CD4-positive, alpha-beta T cell treated with Interleukin-10 for 1 hour (primary cell): ENCODE measurements at regions not wholly inside any gene's neighbourhood (a gene's known extent, or its start where the extent isn't known, plus 50 kb on each side); places are given as distances from the start of the nearest gene placed in this dataset.
"Not testable (repeated sequence)": the region's sequence is repeated elsewhere in the genome, so short reads cannot be mapped to it uniquely, and the experiment has no call there.

Experiments used
- DNase-seq: peaks from one replicate; pipeline ENCODE4 v3.0.0-alpha.2; 2020

DNA sequence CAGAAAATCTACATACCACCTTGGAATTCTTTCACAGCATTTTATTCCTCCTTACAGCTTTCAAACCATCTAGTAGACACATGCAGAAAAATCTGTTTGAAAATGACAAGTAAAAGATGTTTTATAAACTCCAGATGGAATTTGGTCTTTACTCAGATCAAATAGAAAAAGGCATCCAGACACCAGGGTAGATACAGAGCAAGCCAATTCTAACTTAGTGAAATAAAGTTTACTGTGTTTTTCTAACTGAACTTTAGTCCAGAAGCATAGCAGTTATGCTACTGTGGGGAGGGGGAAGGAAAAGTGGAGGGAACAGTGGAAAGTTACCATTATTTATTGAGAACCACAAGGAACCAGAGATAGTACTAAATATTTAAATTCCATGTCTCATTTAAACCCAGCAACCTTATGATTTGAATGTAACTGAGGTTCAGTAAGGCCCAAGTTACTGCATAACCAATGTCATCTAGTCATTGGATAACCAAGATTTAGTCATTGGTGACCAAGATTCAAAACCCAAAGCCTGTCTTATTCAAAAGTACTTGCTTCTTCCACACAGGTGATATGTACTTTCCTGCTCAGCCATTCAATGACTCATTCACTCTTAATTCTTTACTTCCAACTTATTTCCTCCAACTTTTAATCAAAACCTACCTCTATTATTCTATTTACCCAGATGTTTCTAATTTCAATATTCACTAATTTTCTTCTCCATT is 57.7 kb downstream of the RAD51AP2 start:
- DNase-seq: no peak

DNA sequence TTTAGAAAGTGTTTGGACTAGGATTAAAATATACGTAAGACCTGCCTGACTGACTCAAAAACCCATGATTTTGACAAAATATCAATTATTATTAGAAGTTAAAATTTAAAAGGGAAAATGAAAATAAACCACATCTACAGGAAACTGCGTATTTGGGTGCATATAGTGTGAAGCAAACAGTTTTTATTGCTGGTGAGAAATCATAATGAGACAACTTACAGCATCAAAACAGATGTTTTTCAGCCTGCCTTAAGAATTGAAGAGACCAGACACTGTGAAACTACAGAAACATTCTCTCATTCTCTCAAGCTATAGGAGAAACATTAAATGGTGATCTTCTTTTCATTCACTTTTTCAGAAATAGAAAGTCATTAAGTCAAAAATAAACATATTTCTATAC is 62.9 kb downstream of the RAD51AP2 start:
- no peak for DNase-seq

DNA sequence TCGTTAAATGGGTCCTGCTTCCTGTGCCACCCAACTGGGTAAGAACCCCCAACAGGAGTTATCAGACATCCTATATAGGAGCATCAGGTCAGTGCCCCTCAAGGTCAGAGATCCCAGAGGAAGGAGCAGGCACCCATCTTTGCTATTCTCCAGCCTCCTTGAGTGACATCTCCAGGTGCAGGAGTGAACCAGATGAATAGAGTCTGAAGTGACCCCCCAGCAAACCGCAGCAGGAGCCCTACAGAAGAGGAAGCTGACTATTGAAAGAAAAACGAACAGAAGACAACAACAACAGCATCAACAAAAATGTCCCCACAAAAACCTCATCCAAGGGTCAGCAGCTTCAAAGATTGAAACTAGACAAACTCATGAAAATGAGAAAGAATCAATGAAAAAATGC is 72.0 kb downstream of the RAD51AP2 start:
- not testable (repeated sequence) for DNase-seq

DNA sequence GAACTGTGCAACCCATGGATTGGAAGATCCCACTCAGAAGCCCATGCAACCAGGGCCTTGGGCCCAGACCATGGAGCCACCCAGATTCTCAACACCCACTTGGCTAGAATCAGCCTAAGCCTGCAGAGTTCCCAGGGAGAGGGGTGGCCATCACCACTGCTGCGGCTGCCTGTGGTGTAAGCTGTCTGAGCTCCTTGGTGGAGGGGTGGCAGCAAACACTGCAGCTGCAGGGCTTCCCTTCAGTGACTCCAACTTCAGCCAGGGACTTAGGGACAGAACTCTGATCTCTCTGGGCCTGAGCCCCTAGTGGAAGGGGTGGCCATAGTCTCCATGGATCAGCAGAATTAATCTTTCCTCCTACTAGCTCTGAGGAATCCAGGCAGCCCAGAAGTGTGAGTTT is 72.5 kb downstream of the RAD51AP2 start:
- DNase-seq: no peak

DNA sequence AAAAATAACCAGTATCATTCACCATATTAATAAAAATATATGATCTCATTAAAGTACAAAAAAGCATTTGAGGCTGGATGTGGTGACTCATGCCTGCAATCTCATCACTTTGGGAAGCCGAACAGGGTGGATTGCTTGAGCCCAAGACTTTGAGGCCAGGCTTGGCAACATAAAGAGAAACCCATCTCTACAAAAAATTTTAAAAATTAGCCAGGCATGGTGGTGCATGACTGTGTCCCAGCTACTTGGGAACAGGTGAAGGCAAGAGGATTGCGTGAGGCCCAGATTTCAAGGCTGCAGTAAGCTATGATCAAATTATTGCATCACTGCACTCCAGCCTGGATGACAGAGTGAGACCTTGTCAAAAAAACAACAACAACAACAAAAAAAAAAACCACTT is 75.9 kb downstream of the RAD51AP2 start:
- DNase-seq: no peak

DNA sequence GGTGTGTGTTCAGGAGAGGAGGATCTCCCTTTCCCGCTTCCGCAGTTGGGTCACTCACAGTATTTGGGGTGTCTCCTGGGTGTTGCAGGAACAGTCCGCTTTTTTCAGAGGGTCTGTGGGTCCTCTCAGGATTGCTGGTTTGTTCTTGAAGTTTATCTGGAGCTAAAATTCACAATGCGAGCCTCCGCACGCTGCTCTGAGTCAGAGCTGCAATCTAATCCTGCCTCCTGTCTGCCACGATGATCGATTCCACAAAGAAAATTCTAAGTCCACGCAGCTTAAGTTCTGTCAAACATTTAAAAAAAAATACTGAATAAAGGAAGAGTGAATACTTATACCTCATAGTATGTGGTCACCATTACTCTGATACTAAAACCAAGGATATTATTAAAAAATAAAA is 76.5 kb downstream of the RAD51AP2 start:
- no peak for DNase-seq

DNA sequence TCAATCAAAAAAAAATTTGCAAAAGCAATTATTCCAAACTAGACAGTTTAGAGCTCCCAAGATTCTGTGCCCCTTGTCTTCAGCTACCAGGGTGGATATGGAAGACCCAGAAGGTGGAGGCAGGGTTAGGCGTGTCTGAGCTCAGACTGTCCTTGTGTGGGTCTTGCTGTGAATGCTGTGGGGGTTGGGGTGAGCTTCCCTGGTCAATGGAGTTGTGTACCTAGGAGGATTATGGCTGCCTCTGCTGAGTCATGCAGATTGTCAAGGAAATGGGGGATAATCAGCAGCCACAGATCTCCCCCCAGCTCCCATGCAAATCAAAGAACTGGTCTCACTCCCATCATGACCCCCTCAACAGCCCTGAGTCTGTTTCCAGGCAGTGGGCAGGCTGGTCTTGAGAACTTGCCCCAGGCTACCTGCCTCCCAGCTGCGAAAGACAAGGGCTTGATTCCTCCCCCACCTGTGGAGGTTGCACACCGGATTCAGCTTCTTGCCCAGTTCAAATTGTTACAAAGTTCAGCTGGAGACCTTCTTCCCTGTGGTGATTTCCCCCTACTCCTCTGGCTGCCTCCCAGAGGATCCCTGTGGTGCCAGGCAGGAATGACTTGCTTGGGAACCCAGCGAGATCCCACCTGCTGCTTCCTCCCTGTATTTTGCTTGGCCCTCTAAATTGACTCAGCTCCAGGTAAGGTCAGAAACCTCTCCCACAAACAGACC is 77.0 kb downstream of the RAD51AP2 start:
- DNase-seq: no peak

DNA sequence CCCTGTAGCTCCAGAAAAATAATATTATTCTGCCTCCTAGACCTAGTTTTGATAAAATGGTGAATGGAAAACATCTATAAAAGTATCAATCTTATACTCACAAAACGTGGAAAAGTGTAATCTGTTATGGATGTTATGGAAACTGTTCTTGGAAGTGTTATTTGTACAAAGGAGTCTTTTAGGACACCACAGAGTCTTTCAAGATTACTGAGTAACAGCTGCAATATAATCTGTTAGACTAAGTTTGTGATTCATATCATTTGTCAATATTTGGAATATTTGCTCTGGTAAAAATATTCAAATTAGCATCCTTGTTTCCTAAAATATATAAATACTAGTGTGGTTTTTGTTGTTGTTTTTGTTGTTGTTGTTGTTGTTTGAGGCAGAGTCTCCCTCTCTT is 87.9 kb downstream of the RAD51AP2 start:
- DNase-seq: no peak

DNA sequence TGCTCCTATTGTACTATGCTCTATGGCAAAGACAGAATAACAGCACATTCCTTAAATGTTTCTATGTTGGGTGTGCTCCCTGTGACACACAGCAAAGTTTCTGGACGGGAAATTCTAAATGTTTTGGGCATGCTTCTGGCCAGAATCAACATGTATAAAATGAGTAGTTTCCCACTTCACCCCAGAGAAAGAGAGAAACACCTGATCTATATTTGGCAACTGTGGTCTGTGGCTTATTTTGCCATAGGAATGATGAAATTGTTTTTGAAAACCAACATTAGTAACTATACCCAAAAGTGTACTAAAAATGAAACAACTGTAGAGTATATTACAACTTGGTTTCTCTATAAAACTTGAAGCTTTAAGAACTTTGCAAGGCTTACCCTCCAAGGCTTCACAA is 89.1 kb downstream of the RAD51AP2 start:
- DNase-seq: no peak

DNA sequence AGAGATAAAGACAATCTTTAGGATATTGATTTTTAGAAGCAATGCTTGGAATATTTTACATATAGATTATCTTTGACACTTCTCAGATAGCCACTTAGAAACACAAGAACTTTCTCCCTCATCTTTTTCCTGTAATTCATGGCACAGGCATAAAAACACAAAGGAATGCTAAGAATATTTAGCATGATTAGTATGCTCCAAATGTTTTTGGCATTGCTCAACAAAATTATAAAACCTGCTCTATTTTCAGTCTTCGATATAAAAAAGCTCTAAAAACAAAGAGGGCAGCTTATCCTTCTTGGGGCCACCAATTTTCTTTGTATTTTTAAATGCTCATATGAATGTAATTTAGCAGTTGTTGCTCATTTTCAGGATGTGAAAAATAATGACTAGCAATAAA is 90.8 kb downstream of the RAD51AP2 start:
- no peak for DNase-seq

DNA sequence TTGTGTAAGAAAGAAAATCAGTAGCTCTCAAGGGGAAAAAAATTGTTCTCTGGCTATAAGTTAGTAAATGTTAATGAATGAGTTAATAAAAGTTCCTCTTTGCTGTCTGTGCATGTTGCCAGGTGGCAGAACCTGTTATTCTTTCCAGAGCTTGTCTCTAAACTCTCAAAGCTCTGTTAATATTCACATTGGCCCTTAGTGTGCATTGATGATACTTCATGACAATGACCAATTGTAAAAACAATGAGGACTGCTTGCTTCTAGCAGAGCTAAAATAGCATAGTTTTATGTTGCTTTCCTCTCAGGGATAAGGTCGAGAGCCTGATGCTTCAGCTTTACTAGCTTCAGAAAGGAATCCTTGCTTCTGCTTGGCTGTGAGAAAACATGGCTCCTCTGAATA is 91.5 kb downstream of the RAD51AP2 start:
- DNase-seq: no peak

DNA sequence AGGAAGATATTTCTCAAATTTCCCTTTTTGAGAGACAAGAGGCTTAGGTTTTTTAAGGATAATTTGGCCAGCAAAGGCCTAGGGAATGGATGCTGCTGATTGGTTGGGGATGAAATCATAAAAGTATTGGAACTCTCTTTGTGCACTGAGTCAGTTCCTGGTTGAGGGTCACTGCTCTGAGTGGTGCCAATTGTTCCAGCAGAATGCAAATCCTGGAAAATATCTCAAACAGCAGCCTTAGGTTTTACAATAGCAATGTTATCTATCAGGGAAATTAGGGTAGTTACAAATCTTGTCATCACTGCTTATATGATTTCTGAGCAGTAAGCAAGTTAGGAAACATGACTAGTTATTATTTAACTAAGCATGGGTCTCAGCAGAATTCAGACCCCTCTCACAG is 96.2 kb downstream of the RAD51AP2 start:
- no peak for DNase-seq

DNA sequence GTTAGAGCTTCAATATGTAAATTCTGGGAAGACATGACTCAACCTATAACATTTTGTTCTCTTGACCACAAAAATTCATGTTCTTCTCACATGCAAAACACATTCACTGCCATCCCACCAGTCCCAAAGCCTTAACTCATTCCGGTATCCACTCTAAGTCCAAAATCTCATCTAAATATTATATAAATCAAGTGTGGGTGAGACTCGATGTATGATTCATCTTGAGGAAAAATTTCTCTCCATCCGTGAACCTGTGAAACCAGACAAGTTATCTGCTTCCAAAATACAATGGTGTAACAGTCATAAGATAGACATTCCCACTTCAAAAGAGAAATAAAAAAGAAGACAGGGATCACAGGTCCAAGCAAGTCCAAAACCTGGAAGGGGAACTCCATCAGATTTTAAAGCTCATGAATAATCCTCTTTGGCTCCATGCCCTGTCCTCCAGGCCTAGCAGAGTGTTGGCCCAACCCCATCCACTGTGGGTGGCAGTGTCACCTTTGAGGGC is 101.3 kb downstream of the RAD51AP2 start:
- no peak for DNase-seq

DNA sequence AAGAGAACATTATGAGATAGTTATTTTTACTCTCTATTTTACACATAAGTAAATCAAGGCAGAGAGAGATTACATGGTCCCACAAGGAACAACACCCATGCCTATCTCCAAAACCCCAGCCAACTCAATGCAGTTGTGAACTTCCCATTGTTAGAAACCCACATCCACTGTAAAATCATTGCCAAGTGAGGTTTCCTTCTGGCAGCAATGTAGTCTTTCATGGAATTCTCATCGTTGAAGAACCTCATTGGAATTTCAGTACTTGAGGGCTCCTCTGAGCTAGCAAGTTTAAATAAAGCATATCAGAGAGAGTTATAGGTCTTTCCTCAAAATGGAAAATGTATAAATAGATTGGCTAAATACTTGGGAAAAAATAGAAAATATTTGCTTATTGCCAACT is 105.2 kb downstream of the RAD51AP2 start:
- no peak for DNase-seq

DNA sequence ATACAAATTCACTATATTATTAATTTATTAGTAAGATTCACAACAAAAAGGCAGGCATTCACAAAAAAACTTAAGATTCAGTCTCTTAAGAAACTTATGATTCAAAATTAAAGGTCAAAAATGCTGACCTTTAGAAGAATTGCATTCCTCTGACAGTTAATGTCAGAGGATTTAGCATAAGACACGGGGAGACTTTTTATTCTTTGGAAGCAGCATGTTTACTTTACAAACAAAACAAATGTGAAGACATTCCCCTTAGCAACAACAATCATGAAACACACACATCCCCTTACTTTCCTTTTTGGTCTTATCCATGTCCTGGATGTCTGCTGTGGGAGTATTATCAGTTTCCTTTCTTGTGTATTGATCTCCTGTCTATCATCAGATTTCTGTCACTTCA is 117.1 kb downstream of the RAD51AP2 start:
- DNase-seq: no peak

DNA sequence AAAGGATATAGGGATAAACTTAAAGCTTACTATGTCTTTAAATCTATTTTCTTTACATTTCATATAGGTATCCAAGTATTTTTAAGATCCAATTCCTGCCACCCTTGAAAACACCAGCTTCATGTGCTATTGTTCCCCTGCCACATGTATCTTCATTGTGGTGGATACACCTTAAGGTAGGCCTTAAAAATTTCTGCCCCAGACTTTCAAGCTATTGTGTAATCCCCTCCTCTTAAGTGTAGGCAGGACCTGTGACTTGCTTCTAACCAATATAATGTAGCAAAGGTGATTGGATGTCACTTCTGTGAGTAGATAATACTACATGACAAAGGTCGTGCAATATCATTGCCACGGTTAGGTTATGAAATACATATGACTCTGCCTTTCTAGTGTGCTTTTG is 119.5 kb downstream of the RAD51AP2 start:
- no peak for DNase-seq

DNA sequence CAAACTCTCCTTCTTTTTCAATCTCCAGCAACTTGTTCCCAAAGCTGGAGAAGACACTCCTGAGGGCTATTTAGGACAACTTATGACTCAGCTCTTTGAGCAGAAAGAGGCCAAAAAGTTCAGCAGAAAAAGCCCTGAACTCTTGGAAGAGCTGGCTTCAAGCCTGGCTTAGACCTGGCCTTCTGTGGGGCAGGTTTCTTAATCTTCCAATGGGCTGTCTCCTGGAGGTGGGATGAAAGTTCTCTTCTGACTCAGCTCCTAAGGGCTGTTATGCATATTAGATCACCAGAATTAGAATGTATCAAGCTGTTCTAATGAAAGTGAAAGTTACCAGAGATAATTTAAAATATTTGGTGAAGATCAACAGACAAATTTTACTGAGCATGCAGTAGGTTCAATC is 129.4 kb downstream of the RAD51AP2 start:
- DNase-seq: no peak

DNA sequence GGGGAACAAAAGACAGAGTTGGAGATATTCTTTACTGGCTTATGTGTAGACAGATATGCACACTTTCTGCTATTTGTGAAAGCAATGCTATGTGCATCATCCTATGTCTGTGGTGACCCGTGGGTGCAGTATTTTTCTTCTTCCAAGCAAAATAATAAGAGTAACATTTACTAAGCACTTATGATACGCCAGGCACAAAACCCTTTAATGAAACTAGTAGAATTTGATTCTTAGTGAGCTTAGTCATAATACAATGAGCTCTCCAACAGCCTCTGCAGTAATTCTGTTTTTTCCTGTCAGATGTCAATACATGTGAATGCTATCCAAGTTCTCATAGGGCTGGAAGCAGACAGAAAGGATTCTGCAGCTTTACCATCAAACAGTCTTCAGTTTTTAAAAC is 130.6 kb downstream of the RAD51AP2 start:
- DNase-seq: no peak

DNA sequence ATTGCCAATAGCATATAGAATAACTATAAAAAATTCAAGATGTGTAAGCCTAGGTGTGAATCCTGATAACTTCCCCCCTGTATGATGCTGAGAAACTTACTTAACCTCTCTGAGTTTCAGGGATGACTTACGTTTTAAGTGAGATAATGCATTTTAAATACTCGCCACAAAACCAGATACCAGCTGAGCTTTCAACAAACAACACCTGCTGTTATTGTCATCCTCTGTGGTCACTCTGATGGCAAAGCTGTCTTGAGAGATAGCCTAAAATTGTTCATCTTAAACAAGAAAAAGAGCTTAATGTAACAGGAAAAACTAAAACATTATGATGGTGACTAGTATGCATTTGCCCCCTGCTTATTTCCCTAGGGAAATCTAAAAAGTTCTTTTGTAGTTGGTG is 131.5 kb downstream of the RAD51AP2 start:
- no peak for DNase-seq

DNA sequence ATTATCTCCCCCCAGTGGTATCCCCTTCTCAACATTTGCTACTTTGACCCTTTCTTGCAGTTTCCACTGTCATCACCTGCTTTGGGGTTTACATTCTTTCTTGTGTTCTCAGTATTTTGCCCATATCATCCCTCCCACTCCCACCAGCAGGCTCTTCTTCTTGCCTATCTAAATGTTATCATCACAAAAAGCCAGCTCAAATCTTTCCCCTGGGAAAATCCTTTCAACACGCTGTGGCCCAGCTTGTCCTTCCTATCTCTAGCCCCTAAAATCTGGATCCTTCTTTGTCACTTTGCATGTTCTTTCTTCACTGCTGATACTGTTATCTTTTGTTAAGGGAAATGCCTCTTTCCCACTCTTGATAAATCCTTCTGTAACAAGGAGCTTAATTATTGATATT is 138.2 kb downstream of the RAD51AP2 start:
- no peak for DNase-seq

DNA sequence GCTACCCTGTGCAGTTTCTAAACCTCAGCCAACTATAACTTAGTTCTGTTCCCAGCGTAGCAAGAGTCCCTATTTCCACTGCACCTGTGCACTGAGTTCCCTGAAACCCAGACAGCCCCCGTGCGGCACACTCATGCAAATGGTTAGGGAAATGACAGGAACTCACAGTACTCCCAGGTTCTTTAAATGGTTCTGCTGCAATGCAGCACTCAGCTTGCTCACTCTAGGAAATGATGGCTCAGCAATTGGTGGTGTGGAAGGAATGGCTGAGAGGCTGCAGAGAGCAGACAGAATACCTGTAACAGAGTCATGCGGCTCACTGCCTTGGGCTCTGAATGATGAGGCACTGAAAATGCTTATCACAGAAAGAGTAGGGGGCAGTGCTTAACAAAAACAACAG is 143.0 kb downstream of the RAD51AP2 start:
- DNase-seq: no peak

DNA sequence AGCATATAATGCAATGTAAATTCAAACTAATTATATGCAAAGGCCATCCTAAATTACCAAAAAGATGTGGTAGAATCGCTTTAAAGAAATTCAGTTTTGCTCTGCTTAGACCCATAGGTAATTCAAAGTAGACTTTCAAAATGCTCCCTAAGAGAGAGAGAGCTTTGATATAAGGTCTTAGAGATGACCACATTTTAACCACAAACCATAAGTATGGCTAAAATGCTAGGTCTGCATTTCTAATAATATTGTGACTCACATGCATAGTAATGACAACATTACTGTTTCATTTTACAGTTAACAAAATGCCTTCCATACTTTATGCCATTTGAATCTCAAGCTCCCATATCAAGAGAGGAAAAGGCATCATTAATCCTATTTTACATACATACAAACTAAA is 144.5 kb downstream of the RAD51AP2 start:
- DNase-seq: no peak

DNA sequence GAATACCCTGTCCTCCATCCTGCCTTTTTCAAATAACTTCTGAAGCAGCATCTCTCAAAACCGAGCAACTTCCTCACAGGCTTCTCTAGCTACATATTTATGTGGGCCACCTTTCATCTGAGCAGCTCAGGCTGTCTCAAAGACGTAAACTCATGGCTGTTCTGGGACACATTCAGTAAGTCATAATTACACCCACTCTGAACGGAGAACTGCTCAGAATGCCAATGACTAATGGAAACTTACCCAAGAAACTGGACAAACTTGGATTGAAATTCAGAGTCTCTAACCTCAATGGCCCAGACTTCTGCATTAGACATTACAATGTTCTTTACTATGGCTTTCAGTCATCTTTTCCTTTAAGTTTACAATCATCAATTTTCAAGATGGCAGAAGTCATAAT is 145.2 kb downstream of the RAD51AP2 start:
- DNase-seq: no peak

DNA sequence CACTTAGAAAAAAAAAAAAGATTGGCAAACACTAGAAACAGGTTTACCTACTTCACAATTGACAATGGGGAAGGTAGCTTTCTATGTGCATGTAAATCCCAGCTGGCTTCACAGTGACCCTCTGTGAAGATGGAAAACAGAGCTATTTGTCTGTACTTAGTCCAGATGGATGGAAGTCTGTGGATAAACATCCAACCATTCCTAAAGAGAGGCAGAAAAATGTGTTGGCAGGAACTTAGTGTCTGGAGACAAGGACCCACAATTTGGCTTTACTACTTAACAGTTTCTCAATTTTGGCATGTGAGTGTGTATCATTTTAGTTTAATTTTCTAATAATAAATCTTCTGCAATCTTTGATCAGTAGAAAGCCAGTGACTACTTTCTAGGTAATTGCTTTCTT is 154.4 kb downstream of the RAD51AP2 start:
- no peak for DNase-seq

DNA sequence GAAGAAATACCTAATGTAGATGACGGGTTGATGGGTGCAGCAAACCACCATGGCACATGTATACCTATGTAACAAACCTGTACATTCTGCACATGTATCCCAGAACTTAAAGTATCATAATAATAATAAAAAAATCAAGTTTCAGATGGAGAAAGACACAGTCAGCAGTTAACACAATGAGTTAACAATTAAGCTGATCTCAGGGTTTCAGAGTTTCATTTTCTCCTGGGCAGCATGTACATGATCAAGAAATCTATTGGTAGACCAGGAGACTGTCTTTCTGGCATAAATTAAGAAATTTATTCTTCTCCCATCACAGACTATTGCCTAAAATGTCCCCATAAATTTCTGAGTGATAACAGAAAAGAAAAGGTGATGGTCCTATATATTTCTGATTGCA is 155.3 kb downstream of the RAD51AP2 start:
- DNase-seq: no peak
